Mesothelial cell of epicardium (in vitro differentiated cells): ENCODE measurements at regions not wholly inside any gene's neighbourhood (a gene's known extent, or its start where the extent isn't known, plus 50 kb on each side); places are given as distances from the start of the nearest gene placed in this dataset.

ENCODE experiments used
- DNase-seq, 2 experiments: peaks; one replicate each; pipeline ENCODE4 v3.0.0; 2021; ENCODE audit warnings: low spot score in 2 of 2; ENCODE audit not compliant: unreplicated experiment in 2 of 2
- H3K27ac Mint-ChIP-seq: 2 replicates; pipeline ENCODE4 v1.8.0; 2021; ENCODE audit warnings: mixed read lengths
- H3K27me3 Mint-ChIP-seq: 2 replicates; pipeline ENCODE4 v1.8.0; 2021; ENCODE audit warnings: low read depth, mixed read lengths
- H3K36me3 Mint-ChIP-seq: 2 replicates; pipeline ENCODE4 v1.8.0; 2021; ENCODE audit warnings: mixed read lengths
- H3K4me1 Mint-ChIP-seq: 2 replicates; pipeline ENCODE4 v1.8.0; 2021; ENCODE audit warnings: mixed read lengths
- H3K4me3 Mint-ChIP-seq: 2 replicates; pipeline ENCODE4 v1.8.0; 2021; ENCODE audit warnings: mild to moderate bottlenecking, moderate library complexity, mixed read lengths
- H3K9me3 Mint-ChIP-seq: 2 replicates; pipeline ENCODE4 v1.8.0; 2021; ENCODE audit warnings: mixed read lengths
- TF ChIP-seq, protein P1 (sequence below): fragments of 200-600 bp; sonication (generic); IDR thresholded peaks from one replicate; pipeline ENCODE4 v1.5.0; 2021; ENCODE audit warnings: antibody characterized with exemption; ENCODE audit not compliant: unreplicated experiment

DNA sequence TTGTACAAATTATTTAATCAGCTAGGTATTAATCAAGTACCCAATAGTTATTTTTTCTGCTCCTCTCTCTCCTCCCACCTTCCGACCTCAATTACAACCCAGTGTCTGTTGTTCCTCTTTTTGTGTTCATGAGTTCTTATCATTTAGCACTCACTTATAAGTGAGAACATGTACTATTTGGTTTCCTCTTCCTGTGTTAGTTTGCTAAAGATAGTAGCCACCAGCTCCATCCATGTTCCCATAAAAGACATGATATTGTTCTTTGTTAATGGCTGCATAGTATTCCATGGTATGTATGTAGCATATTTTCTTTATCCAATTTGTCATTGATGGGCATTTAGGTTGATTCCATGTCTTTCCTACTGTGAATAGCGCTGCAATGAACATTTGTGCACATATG is 652.8 kb upstream of the CITED2 start:
- TF ChIP-seq, protein P1, sequence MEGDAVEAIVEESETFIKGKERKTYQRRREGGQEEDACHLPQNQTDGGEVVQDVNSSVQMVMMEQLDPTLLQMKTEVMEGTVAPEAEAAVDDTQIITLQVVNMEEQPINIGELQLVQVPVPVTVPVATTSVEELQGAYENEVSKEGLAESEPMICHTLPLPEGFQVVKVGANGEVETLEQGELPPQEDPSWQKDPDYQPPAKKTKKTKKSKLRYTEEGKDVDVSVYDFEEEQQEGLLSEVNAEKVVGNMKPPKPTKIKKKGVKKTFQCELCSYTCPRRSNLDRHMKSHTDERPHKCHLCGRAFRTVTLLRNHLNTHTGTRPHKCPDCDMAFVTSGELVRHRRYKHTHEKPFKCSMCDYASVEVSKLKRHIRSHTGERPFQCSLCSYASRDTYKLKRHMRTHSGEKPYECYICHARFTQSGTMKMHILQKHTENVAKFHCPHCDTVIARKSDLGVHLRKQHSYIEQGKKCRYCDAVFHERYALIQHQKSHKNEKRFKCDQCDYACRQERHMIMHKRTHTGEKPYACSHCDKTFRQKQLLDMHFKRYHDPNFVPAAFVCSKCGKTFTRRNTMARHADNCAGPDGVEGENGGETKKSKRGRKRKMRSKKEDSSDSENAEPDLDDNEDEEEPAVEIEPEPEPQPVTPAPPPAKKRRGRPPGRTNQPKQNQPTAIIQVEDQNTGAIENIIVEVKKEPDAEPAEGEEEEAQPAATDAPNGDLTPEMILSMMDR, result no peak
- DNase-seq, result no peak
- Mint-ChIP-seq H3K36me3 (peaks cover 20% of the 10 kb centered on the region), H3K27me3 (no peaks in the 10 kb centered on the region), H3K4me3 (no peak overlapping the region), H3K9me3 (peaks cover 49% of the 10 kb centered on the region), H3K27ac (no peak overlapping the region), H3K4me1 (peaks cover 33% of the 10 kb centered on the region)

DNA sequence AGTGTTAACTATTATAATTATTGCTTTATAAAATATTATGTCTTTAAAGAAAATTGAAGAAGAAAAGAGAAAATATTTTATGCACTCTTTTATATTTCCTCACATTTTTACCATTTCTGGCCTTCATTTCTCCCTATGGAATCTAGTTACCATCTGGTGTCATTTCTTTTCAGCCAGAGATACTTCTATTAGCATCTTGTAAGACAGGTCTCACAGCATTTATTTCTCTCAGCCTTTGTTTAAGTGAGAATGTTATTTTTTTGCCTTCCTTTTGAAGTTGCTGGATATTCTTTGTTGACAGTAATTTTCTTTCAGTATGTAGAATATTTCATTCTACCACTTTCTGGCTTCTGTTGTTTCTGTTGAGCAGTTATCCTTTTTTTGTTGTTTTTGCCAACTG is 652.1 kb upstream of the CITED2 start:
- Mint-ChIP-seq H3K27ac (no peak overlapping the region), H3K27me3 (no peaks in the 10 kb centered on the region), H3K36me3 (peaks cover 21% of the 10 kb centered on the region), H3K4me1 (peaks cover 29% of the 10 kb centered on the region), H3K4me3 (no peak overlapping the region), H3K9me3 (peaks cover 51% of the 10 kb centered on the region)
- no peak for DNase-seq
- TF ChIP-seq, protein P1, result no peak

DNA sequence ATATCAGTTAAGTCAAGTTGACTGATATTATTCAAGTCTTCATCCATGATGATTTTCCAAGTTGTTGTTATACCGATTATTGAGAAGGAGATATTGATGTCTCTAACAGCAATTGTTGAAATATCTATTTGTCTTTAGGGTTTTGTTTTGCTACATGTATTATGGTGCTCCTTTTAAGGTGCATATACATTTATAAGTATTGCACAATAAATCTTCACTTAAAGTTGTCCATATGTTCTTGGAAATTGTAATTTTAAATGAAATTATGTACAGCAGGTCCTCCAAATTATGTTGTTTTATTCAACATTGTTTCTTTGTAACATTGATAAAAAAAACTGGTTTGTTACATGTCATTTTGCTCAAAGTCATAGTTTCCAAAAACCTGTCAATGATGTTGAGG is 650.7 kb upstream of the CITED2 start:
- DNase-seq, result no peak
- TF ChIP-seq, protein P1, result no peak
- Mint-ChIP-seq H3K9me3 (peaks cover 62% of the 10 kb centered on the region), H3K27ac (no peak overlapping the region), H3K27me3 (no peaks in the 10 kb centered on the region), H3K4me3 (no peak overlapping the region), H3K36me3 (peaks cover 31% of the 10 kb centered on the region), H3K4me1 (peaks cover 15% of the 10 kb centered on the region)

DNA sequence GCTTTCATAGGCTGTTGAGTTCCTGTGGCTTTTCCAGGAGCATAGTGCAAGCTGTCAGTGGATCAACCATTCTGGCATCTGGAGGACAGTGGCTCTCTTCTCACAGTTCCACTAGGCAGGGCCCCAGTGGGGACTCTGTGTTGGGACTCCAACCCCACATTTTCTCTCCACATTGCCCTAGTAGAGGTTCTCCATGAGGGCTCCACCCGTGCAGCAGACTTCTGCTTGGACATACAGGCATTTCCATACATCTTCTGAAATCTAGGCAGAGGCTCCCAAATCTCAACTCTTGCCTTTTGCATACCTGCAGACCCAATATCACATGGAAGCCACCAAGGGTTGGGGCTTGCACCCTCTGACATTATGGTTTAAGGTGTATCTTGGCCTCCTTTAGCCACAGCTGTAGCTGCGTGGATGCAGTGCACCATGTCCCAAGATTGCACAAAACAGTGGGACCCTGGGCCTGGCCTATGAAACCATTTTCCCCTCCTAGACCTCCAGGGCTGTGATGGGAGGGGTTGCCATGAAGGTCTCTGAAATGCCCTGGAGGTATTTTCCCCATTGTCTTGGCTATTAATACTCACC is 645.9 kb upstream of the CITED2 start:
- TF ChIP-seq, protein P1, result no peak
- Mint-ChIP-seq H3K9me3 (peaks cover 53% of the 10 kb centered on the region), H3K27ac (no peak overlapping the region), H3K4me3 (no peak overlapping the region), H3K4me1 (peaks cover 11% of the 10 kb centered on the region), H3K27me3 (no peaks in the 10 kb centered on the region), H3K36me3 (peaks cover 22% of the 10 kb centered on the region)
- no peak for DNase-seq

DNA sequence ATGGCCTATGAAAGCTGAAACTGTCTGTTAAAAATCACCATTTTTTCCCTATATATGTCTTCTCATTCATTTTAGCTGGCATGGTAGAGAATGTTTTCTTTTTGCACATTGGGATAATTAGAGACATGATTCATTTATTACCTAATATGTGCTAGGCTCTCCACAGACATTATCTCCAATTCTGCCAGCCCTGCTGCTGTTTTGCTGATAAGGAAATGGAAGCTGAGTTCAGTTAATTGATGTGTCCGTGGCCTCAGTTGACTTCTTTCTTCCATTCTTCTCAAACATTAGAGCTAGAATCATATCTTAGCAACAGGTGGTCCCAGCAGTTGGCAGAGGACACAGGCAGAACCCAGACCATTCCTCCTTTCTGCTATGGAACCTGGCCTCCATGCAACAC is 644.1 kb upstream of the CITED2 start:
- Mint-ChIP-seq H3K4me3 (no peak overlapping the region), H3K4me1 (peaks cover 16% of the 10 kb centered on the region), H3K9me3 (peaks cover 46% of the 10 kb centered on the region), H3K36me3 (peaks cover 22% of the 10 kb centered on the region), H3K27ac (no peak overlapping the region), H3K27me3 (no peaks in the 10 kb centered on the region)
- TF ChIP-seq, protein P1, result no peak
- DNase-seq, result no peak

DNA sequence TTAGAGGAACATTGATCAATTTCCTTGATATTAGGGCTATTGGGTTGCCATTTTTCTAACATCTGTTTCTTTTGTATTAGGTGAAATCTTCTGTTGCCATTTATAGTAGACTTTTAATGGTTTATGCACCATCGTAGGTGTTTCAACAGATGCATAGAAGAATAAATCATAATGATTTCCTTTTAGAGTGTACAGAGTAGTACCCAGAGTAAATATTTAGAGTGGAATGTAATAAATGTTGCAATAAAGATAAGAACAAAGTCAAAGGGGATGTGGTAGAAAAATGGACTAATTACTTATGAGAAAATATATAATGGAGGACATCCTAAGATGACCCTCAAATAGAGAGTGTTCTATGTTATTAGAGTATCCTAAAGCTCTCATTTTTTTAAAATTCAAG is 643.0 kb upstream of the CITED2 start:
- no peak overlapping the region for H3K4me3 Mint-ChIP-seq
- TF ChIP-seq, protein P1, result no peak
- no peak overlapping the region for H3K27ac Mint-ChIP-seq
- peaks cover 39% of the 10 kb centered on the region for H3K9me3 Mint-ChIP-seq
- H3K27me3 Mint-ChIP-seq, result no peaks in the 10 kb centered on the region
- peaks cover 16% of the 10 kb centered on the region for H3K4me1 Mint-ChIP-seq
- H3K36me3 Mint-ChIP-seq, result peaks cover 22% of the 10 kb centered on the region
- no peak for DNase-seq
